Keratinocyte (primary cell): ENCODE measurements at regions not wholly inside any gene's neighbourhood (a gene's known extent, or its start where the extent isn't known, plus 50 kb on each side); places are given as distances from the start of the nearest gene placed in this dataset.

Experiments
- DNase-seq: peaks from one replicate; pipeline ENCODE4 v3.0.0-alpha.2; 2011; ENCODE audit warnings: low read depth, missing footprints, low spot score
- FAIRE-seq: peaks from 2 replicates; lab custom pipeline; 2011; peaks lifted over from hg19 to GRCh38; lab: Jason Lieb, UNC
- H2AFZ ChIP-seq: 2 replicates; pipeline ENCODE4 v1.6.0; 2012; ENCODE audit warnings: low read length, control low read depth, inconsistent platforms; ENCODE audit not compliant: control insufficient read depth
- H3K27ac ChIP-seq: 2 replicates; pipeline ENCODE4 v1.5.1; 2011; ENCODE audit warnings: low read length; ENCODE audit not compliant: control insufficient read depth, insufficient read depth
- H3K27me3 ChIP-seq: 3 replicates; pipeline ENCODE4 v1.6.0; 2011; ENCODE audit warnings: low read length; ENCODE audit not compliant: control insufficient read depth, insufficient read depth; ENCODE audit errors: extremely low read depth
- H3K36me3 ChIP-seq, 2 experiments: 2 replicates in 1 of 2; 3 replicates in 1 of 2; pipeline ENCODE4 v1.5.1; 2011; ENCODE audit warnings: low read length in 2 of 2, mild to moderate bottlenecking in 1 of 2; ENCODE audit not compliant: control insufficient read depth in 2 of 2, insufficient read depth in 2 of 2; ENCODE audit errors: extremely low read depth in 1 of 2
- H3K4me1 ChIP-seq: 3 replicates; pipeline ENCODE4 v1.5.1; 2011; ENCODE audit warnings: low read length; ENCODE audit not compliant: control insufficient read depth, insufficient read depth; ENCODE audit errors: extremely low read depth
- H3K4me2 ChIP-seq: 3 replicates; pipeline ENCODE4 v1.6.0; 2011; ENCODE audit warnings: low read depth, low read length; ENCODE audit not compliant: control insufficient read depth, insufficient read depth; ENCODE audit errors: extremely low read depth
- H3K4me3 ChIP-seq, 3 experiments: fragments of 200-600 bp in 1 of 3; sonication (generic) in 1 of 3; 2 replicates in 2 of 3; 3 replicates in 1 of 3; pipeline ENCODE4 v1.5.1; 2011 to 2016; ENCODE audit warnings: low read length in 3 of 3, mild to moderate bottlenecking in 3 of 3, control low read depth in 2 of 3, inconsistent platforms in 1 of 3, low read depth in 1 of 3, mixed read lengths in 1 of 3, mixed run types in 1 of 3, moderate library complexity in 1 of 3; ENCODE audit not compliant: control insufficient read depth in 2 of 3, insufficient read depth in 2 of 3; ENCODE audit errors: extremely low read depth in 1 of 3
- H3K79me2 ChIP-seq: 2 replicates; pipeline ENCODE4 v1.6.0; 2012; ENCODE audit warnings: low read length; ENCODE audit not compliant: control insufficient read depth, insufficient read depth
- H3K9ac ChIP-seq: 3 replicates; pipeline ENCODE4 v1.6.0; 2011; ENCODE audit warnings: low read length; ENCODE audit not compliant: control insufficient read depth, insufficient read depth; ENCODE audit errors: extremely low read depth
- H3K9me1 ChIP-seq: 3 replicates; pipeline ENCODE4 v1.6.0; 2011; ENCODE audit warnings: low read length; ENCODE audit not compliant: control insufficient read depth, insufficient read depth; ENCODE audit errors: extremely low read depth
- H3K9me3 ChIP-seq: 2 replicates; pipeline ENCODE4 v1.5.1; 2012; ENCODE audit warnings: low read depth, low read length; ENCODE audit not compliant: control insufficient read depth
- H4K20me1 ChIP-seq: 3 replicates; pipeline ENCODE4 v1.6.0; 2011; ENCODE audit warnings: low read length; ENCODE audit not compliant: control insufficient read depth, insufficient read depth; ENCODE audit errors: extremely low read depth
- CTCF ChIP-seq, 3 experiments: IDR thresholded peaks in 1 of 3; conservative IDR thresholded peaks in 1 of 3; optimal IDR thresholded peaks in 1 of 3; 2 replicates in 2 of 3; 3 replicates in 1 of 3; pipeline versions ENCODE3 to v1.5.1; 2011; ENCODE audit warnings: low read length in 3 of 3, mild to moderate bottlenecking in 3 of 3, moderate library complexity in 2 of 3, control low read depth in 1 of 3, inconsistent platforms in 1 of 3; ENCODE audit not compliant: insufficient read depth in 2 of 3; ENCODE audit errors: extremely low read depth in 1 of 3
- EZH2 ChIP-seq: IDR thresholded peaks from one replicate; pipeline ENCODE4 v1.6.1; 2012; ENCODE audit warnings: inconsistent platforms, mild to moderate bottlenecking, low read length, moderate library complexity
- dilution Hi-C: fragments of 300-500 bp; cut with MboI; formaldehyde crosslinking; loops from one replicate; pipeline ENCODE4 v1.7.0; 2020; ENCODE audit warnings: low sequenced_read_pairs; ENCODE audit not compliant: extremely low pct_ligation_motif_present

DNA sequence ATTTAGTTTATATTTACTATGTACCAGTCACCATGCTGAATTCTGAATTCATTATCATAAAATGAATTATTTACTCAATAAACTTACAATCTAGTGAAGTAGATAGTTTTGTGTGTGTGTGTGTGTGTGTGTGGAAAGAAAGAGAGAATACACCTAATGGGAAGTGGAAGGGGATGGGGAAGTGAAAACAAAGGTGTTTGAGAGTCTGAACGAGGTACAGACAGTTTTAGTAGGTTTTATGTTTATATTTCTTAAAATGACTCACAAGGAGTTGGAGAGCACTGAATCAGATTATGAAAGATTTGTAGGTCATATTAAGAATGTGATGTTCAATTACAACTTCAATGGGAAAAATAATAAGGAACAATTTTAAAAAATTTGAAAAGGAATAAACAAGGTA, 1753.0 kb downstream of the SLITRK1 start:
- Histone ChIP-seq H3K9me3 (no peaks in the 10 kb centered on the region), H3K4me3 (no peak overlapping the region), H3K27me3 (no peaks in the 10 kb centered on the region), H3K9me1 (no peaks in the 10 kb centered on the region), H3K4me1 (no peaks in the 10 kb centered on the region), H2AFZ (no peak overlapping the region), H4K20me1 (no peaks in the 10 kb centered on the region), H3K27ac (no peak overlapping the region), H3K36me3 (no peaks in the 10 kb centered on the region), H3K9ac (no peak overlapping the region), H3K4me2 (no peak overlapping the region), H3K79me2 (no peaks in the 10 kb centered on the region)
- FAIRE-seq (no peak), DNase-seq (no peak)
- TF ChIP-seq EZH2 (no peak), CTCF (optimal IDR thresholded peaks at IDR 0.05 in 1 of 3, IDR thresholded peaks at IDR 0.05 in 1 of 3, conservative IDR thresholded peaks at IDR 0.05 in 1 of 3; ENCODE audit: extremely low read depth in 1 of 3, insufficient read depth in 2 of 3, low read length in 3 of 3) (no peak)
- dilution Hi-C loops, result no loop called here

DNA sequence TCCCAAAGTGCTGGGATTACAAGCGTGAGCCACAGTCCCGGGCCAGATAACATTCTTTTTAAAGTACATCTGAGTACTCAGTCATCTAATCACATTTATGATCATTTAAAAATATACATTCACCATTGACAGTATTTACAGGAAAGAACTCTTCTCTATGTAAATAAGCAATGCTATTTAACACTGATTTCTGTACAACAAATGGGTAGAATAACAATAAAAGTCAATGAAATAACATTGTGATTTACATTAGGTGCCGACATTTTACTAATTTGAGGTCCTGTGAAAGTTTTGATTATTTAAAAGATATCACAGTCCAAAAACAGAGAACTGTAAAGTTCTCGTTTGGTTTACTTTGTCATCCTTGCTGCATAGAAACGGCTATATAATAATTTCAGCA, 1763.7 kb downstream of the SLITRK1 start:
- Histone ChIP-seq H3K79me2 (no peaks in the 10 kb centered on the region), H3K27ac (no peak overlapping the region), H4K20me1 (no peaks in the 10 kb centered on the region), H3K27me3 (no peaks in the 10 kb centered on the region), H3K36me3 (no peaks in the 10 kb centered on the region), H3K4me2 (no peak overlapping the region), H3K4me3 (no peak overlapping the region), H3K4me1 (no peaks in the 10 kb centered on the region), H3K9me1 (no peaks in the 10 kb centered on the region), H3K9me3 (no peaks in the 10 kb centered on the region), H3K9ac (no peak overlapping the region), H2AFZ (no peak overlapping the region)
- FAIRE-seq (no peak), DNase-seq (no peak)
- TF ChIP-seq CTCF (optimal IDR thresholded peaks at IDR 0.05 in 1 of 3, IDR thresholded peaks at IDR 0.05 in 1 of 3, conservative IDR thresholded peaks at IDR 0.05 in 1 of 3; ENCODE audit: extremely low read depth in 1 of 3, insufficient read depth in 2 of 3, low read length in 3 of 3) (no peak), EZH2 (no peak)
- dilution Hi-C loops, result no loop called here
